H1 (cell line): ENCODE measurements at regions not wholly inside any gene's neighbourhood (a gene's known extent, or its start where the extent isn't known, plus 50 kb on each side); places are given as distances from the start of the nearest gene placed in this dataset.

ENCODE experiments used
- CTCF ChIA-PET: fragments of 300-600 bp; sonication (Branson Sonifier 250); formaldehyde crosslinking; loops from one replicate; lab custom pipeline; 2021; ENCODE audit not compliant: partially characterized antibody; lab: Charles Lee
- POLR2A ChIA-PET: fragments of 300-600 bp; sonication (Branson Sonifier 250); formaldehyde crosslinking; loops from one replicate; lab custom pipeline; 2021; ENCODE audit warnings: inconsistent platforms; ENCODE audit not compliant: partially characterized antibody; lab: Charles Lee
- DNase-seq, 2 experiments: peaks; one replicate each; pipeline versions ENCODE4 v3.0.0 to v3.0.0-alpha.2; 2010 to 2022; ENCODE audit warnings: low spot score in 2 of 2, low read depth in 1 of 2, mixed read lengths in 1 of 2
- FAIRE-seq: peaks from 2 replicates; lab custom pipeline; 2011; peaks lifted over from hg19 to GRCh38; lab: Jason Lieb, UNC
- H2AFZ ChIP-seq: 2 replicates; pipeline ENCODE4 v1.8.1; 2012; ENCODE audit warnings: low read length, inconsistent platforms
- H2AK5ac ChIP-seq: 2 replicates; pipeline ENCODE4 v1.6.1; 2013; ENCODE audit warnings: low read depth, low read length
- H2BK120ac ChIP-seq: replicated peaks from 2 replicates; pipeline ENCODE3; 2013; ENCODE audit warnings: low read depth, low read length, inconsistent platforms
- H2BK12ac ChIP-seq: 2 replicates; pipeline ENCODE4 v1.6.1; 2013; ENCODE audit warnings: low read depth, low read length
- H2BK15ac ChIP-seq: 2 replicates; pipeline ENCODE4 v1.6.1; 2013; ENCODE audit warnings: low read length
- H2BK20ac ChIP-seq: 2 replicates; pipeline ENCODE4 v1.6.1; 2013; ENCODE audit warnings: low read length
- H2BK5ac ChIP-seq: 2 replicates; pipeline ENCODE4 v1.6.1; 2013; ENCODE audit warnings: low read depth, low read length
- H3K14ac ChIP-seq: 2 replicates; pipeline ENCODE4 v1.6.1; 2013; ENCODE audit warnings: inconsistent platforms; ENCODE audit not compliant: insufficient read length
- H3K18ac ChIP-seq: 2 replicates; pipeline ENCODE4 v1.6.1; 2013; ENCODE audit warnings: low read length; ENCODE audit errors: extremely low read depth
- H3K23ac ChIP-seq: 2 replicates; pipeline ENCODE4 v1.6.1; 2013; ENCODE audit warnings: inconsistent platforms; ENCODE audit not compliant: insufficient read length
- H3K23me2 ChIP-seq: 2 replicates; pipeline ENCODE4 v1.6.1; 2013; ENCODE audit warnings: low read depth, low read length
- H3K27ac ChIP-seq: 2 replicates; pipeline ENCODE4 v1.6.1; 2011; ENCODE audit warnings: low read depth, low read length, inconsistent platforms
- H3K27me3 ChIP-seq, 4 experiments: replicated peaks in 1 of 4; 1 replicate in 1 of 4; 2 replicates in 3 of 4; pipeline versions ENCODE4 v1.6.1 to v1.8.1; 2011 to 2013; ENCODE audit warnings: low read length in 3 of 4, mild to moderate bottlenecking in 3 of 4, inconsistent platforms in 2 of 4, mixed read lengths in 2 of 4, moderate library complexity in 1 of 4; ENCODE audit not compliant: control insufficient read depth in 3 of 4, insufficient read depth in 3 of 4; ENCODE audit errors: extremely low read depth in 1 of 4
- H3K36me3 ChIP-seq, 4 experiments: 2 replicates each; pipeline versions ENCODE4 v1.6.1 to v1.8.1; 2011 to 2013; ENCODE audit warnings: mild to moderate bottlenecking in 4 of 4, low read length in 3 of 4, moderate library complexity in 2 of 4, control low read depth in 1 of 4, inconsistent platforms in 1 of 4; ENCODE audit not compliant: insufficient read depth in 4 of 4, control insufficient read depth in 2 of 4
- H3K4ac ChIP-seq: replicated peaks from 2 replicates; pipeline ENCODE3; 2013; ENCODE audit warnings: low read length, low read depth, mixed read lengths, inconsistent platforms; ENCODE audit not compliant: insufficient read length
- H3K4me1 ChIP-seq, 4 experiments: replicated peaks in 1 of 4; 1 replicate in 1 of 4; 2 replicates in 3 of 4; pipeline versions ENCODE4 v1.6.1 to v1.8.1; 2011 to 2013; ENCODE audit warnings: low read length in 3 of 4, inconsistent platforms in 2 of 4, mixed read lengths in 1 of 4; ENCODE audit not compliant: insufficient read depth in 4 of 4, control insufficient read depth in 3 of 4
- H3K4me2 ChIP-seq, 2 experiments: 2 replicates each; pipeline versions ENCODE4 v1.6.1 to v1.8.1; 2011 to 2013; ENCODE audit warnings: low read depth in 2 of 2, low read length in 2 of 2, control low read depth in 1 of 2, inconsistent platforms in 1 of 2, mild to moderate bottlenecking in 1 of 2; ENCODE audit not compliant: insufficient read depth in 1 of 2
- H3K4me3 ChIP-seq, 4 experiments: fragments of 200-600, 300-600 bp in 1 of 4; sonication (generic), shearing (Covaris generic), sonication (Bioruptor Twin) in 1 of 4; 2 replicates each; pipeline versions ENCODE4 v1.5.1 to v1.8.1; 2011 to 2016; ENCODE audit warnings: low read length in 4 of 4, low read depth in 3 of 4, control low read depth in 2 of 4, inconsistent platforms in 2 of 4, mild to moderate bottlenecking in 2 of 4, mixed read lengths in 1 of 4, moderate library complexity in 1 of 4; ENCODE audit not compliant: insufficient read depth in 2 of 4; ENCODE audit errors: extremely low read depth in 1 of 4
- H3K56ac ChIP-seq: replicated peaks from 2 replicates; pipeline ENCODE3; 2013; ENCODE audit warnings: low read depth, mild to moderate bottlenecking, mixed read lengths, low read length, inconsistent platforms; ENCODE audit not compliant: insufficient read length
- H3K79me1 ChIP-seq: 2 replicates; pipeline ENCODE4 v1.6.1; 2013; ENCODE audit warnings: low read depth, low read length, control low read depth
- H3K79me2 ChIP-seq, 2 experiments: 2 replicates each; pipeline versions ENCODE4 v1.6.1 to v1.8.1; 2012 to 2013; ENCODE audit warnings: low read length in 2 of 2, mild to moderate bottlenecking in 2 of 2, inconsistent platforms in 1 of 2; ENCODE audit not compliant: insufficient read depth in 2 of 2, control insufficient read depth in 1 of 2
- H3K9ac ChIP-seq, 4 experiments: replicated peaks in 1 of 4; 1 replicate in 1 of 4; 2 replicates in 3 of 4; pipeline versions ENCODE4 v1.6.1 to v1.8.1; 2011 to 2013; ENCODE audit warnings: low read depth in 3 of 4, low read length in 3 of 4, control low read depth in 2 of 4, mild to moderate bottlenecking in 2 of 4, moderate library complexity in 2 of 4, inconsistent platforms in 1 of 4; ENCODE audit errors: extremely low read depth in 1 of 4
- H3K9me3 ChIP-seq, 2 experiments: 2 replicates each; pipeline versions ENCODE4 v1.6.1 to v1.8.1; 2012 to 2013; ENCODE audit warnings: mild to moderate bottlenecking in 2 of 2, moderate library complexity in 2 of 2, control low read depth in 1 of 2, inconsistent platforms in 1 of 2, low read depth in 1 of 2, low read length in 1 of 2, mixed read lengths in 1 of 2; ENCODE audit not compliant: insufficient read depth in 2 of 2
- H4K20me1 ChIP-seq, 2 experiments: replicated peaks in 1 of 2; 2 replicates each; pipeline versions ENCODE3 to v1.8.1; 2011 to 2013; ENCODE audit warnings: inconsistent platforms in 2 of 2, low read length in 2 of 2, mild to moderate bottlenecking in 1 of 2; ENCODE audit not compliant: insufficient read depth in 2 of 2, control insufficient read depth in 1 of 2
- H4K5ac ChIP-seq: 2 replicates; pipeline ENCODE4 v1.6.1; 2013; ENCODE audit warnings: low read length, low read depth, mixed read lengths, inconsistent platforms; ENCODE audit not compliant: insufficient read length
- H4K8ac ChIP-seq: 2 replicates; pipeline ENCODE4 v1.8.0; 2013; ENCODE audit warnings: mild to moderate bottlenecking, moderate library complexity, low read length, inconsistent platforms; ENCODE audit not compliant: insufficient read depth; ENCODE audit errors: extremely low read depth
- H4K91ac ChIP-seq: replicated peaks from 2 replicates; pipeline ENCODE3; 2013; ENCODE audit warnings: low read length, mixed read lengths, inconsistent platforms; ENCODE audit not compliant: insufficient read length
- CTCF ChIP-seq, 3 experiments: IDR thresholded peaks; 1 replicate in 2 of 3; 2 replicates in 1 of 3; pipeline versions ENCODE4 v1.5.1 to v1.6.1; 2011; ENCODE audit warnings: low read length in 3 of 3, mild to moderate bottlenecking in 3 of 3, inconsistent platforms in 2 of 3, low read depth in 1 of 3, moderate library complexity in 1 of 3; ENCODE audit not compliant: insufficient read depth in 1 of 3; ENCODE audit errors: control extremely low read depth in 1 of 3
- KDM1A ChIP-seq: fragments of 200-600, 300-600 bp; sonication (generic); IDR thresholded peaks from 2 replicates; pipeline ENCODE4 v1.7.1; 2016; ENCODE audit warnings: mild to moderate bottlenecking, low read length, borderline replicate concordance
- WGBS, 2 experiments: shearing (Covaris generic) in 1 of 2; methylation state at CpG; one replicate each; pipeline versions ENCODE4 v1.1.6 to v1.1.7; 2013 to 2015; ENCODE audit warnings: low lambda C conversion rate in 2 of 2, mixed read lengths in 2 of 2, inconsistent platforms in 1 of 2, low coverage in 1 of 2, missing lambda C conversion rate in 1 of 2; ENCODE audit not compliant: insufficient replicate concordance in 2 of 2, insufficient coverage in 1 of 2, insufficient read length in 1 of 2; ENCODE audit errors: extremely low coverage in 1 of 2, missing lambda C conversion rate in 1 of 2; 5-methylcytosine and 5-hydroxymethylcytosine counted together

- ChIA-PET CTCF (interaction anchor here (0.6 to 18.9 kb wide), 33 partner anchors 13 to 1963 kb away, joined by 3 to 665 read pairs (median 4); no protein-coding TSS in a partner anchor), POLR2A (no interaction called here)
- WGBS, 2 experiments = 77% methylated on average over 9 of the region's 9 CpGs; no CpG with 5 or more reads in 1 of the 2 experiments
Observed at GRCh38 chr7:142523821-142524460, 225.3 kb upstream of the PRSS1 start.

More at GRCh38 chr7:142523821-142524460, 225.3 kb upstream of the PRSS1 start:
- Histone ChIP-seq H4K20me1 (no peaks in the 10 kb centered on the region), H3K79me1 (no peaks in the 10 kb centered on the region), H3K56ac (no peak overlapping the region), H3K4me2 (no peak overlapping the region), H3K18ac (no peak overlapping the region), H2AFZ (0 out of 2 replicates have a peak overlapping the region, but pooled peaks have one; percentile 62), H3K4me1 (no peaks in the 10 kb centered on the region), H2BK20ac (no peak overlapping the region), H3K79me2 (no peaks in the 10 kb centered on the region), H3K23me2 (no peaks in the 10 kb centered on the region), H3K27me3 (0 out of 7 replicates have a peak, but pooled peaks cover 0 to 2% (median 0%) of the 10 kb centered on the region in 4 experiments), H3K4ac (no peak overlapping the region), H3K23ac (no peak overlapping the region), H3K14ac (no peak overlapping the region), H4K5ac (no peak overlapping the region), H3K9me3 (no peaks in the 10 kb centered on the region), H4K91ac (no peak overlapping the region), H3K27ac (no peak overlapping the region), H4K8ac (no peak overlapping the region), H2BK12ac (no peak overlapping the region), H3K36me3 (no peaks in the 10 kb centered on the region), H3K9ac (no peak overlapping the region), H2AK5ac (no peak overlapping the region), H2BK15ac (no peak overlapping the region), H3K4me3 (no peak overlapping the region), H2BK120ac (no peak overlapping the region), H2BK5ac (no peak overlapping the region)
- TF ChIP-seq CTCF (IDR thresholded peaks at IDR 0.05; ENCODE audit: control extremely low read depth in 1 of 3, insufficient read depth in 1 of 3, low read depth in 1 of 3, low read length in 3 of 3) (peak in 1 of 3 experiments; percentile 18; a peak in 1 of 4 replicates), KDM1A (no peak)
- DNase-seq = no peak
- no peak for FAIRE-seq
